MM.1S (cell line): ENCODE measurements at regions not wholly inside any gene's neighbourhood (a gene's known extent, or its start where the extent isn't known, plus 50 kb on each side); places are given as distances from the start of the nearest gene placed in this dataset.

ENCODE experiments used
- DNase-seq: peaks from one replicate; pipeline ENCODE4 v3.0.0-alpha.2; 2015
- H2AFZ ChIP-seq: fragments of 300-600 bp; sonication (generic); 2 replicates; pipeline ENCODE4 v1.6.0; 2016; ENCODE audit warnings: antibody characterized with exemption, low read length
- H3F3A ChIP-seq: fragments of 300-600 bp; sonication (generic); 2 replicates; pipeline ENCODE4 v1.6.1; 2016; ENCODE audit warnings: mild to moderate bottlenecking, antibody characterized with exemption, low read length, moderate library complexity, mixed read lengths; ENCODE audit not compliant: insufficient read depth
- H3K27ac ChIP-seq: fragments of 300-600 bp; sonication (generic); 2 replicates; pipeline ENCODE4 v1.5.1; 2016; ENCODE audit warnings: mild to moderate bottlenecking, low read length
- H3K27me3 ChIP-seq: fragments of 300-600 bp; sonication (generic); replicated peaks from 2 replicates; pipeline ENCODE4 v1.6.0; 2016; ENCODE audit warnings: low read length; ENCODE audit not compliant: insufficient read depth
- H3K36me3 ChIP-seq: fragments of 300-600 bp; sonication (generic); replicated peaks from 2 replicates; pipeline ENCODE4 v1.6.1; 2016; ENCODE audit warnings: mild to moderate bottlenecking, low read length, mixed read lengths; ENCODE audit not compliant: insufficient read depth
- H3K4me1 ChIP-seq: fragments of 300-600 bp; sonication (generic); 2 replicates; pipeline ENCODE4 v1.6.1; 2016; ENCODE audit warnings: low read length, mixed read lengths
- H3K4me2 ChIP-seq: fragments of 300-600 bp; sonication (generic); 2 replicates; pipeline ENCODE4 v1.6.0; 2016; ENCODE audit warnings: low read depth, low read length
- H3K4me3 ChIP-seq: fragments of 300-600 bp; sonication (generic); 2 replicates; pipeline ENCODE4 v1.5.1; 2016; ENCODE audit warnings: low read length, mixed read lengths
- H3K79me2 ChIP-seq: fragments of 300-600 bp; sonication (generic); 2 replicates; pipeline ENCODE4 v1.6.1; 2016; ENCODE audit warnings: mixed run types, low read length, mixed read lengths
- H3K9ac ChIP-seq: fragments of 300-600 bp; sonication (generic); 2 replicates; pipeline ENCODE4 v1.6.1; 2016; ENCODE audit warnings: low read length, mixed read lengths
- H3K9me2 ChIP-seq: fragments of 300-600 bp; sonication (generic); replicated peaks from 2 replicates; pipeline ENCODE4 v1.6.1; 2016; ENCODE audit warnings: mild to moderate bottlenecking, low read length, mixed read lengths; ENCODE audit not compliant: insufficient read depth
- H3K9me3 ChIP-seq: fragments of 300-600 bp; sonication (generic); replicated peaks from 2 replicates; pipeline ENCODE4 v1.6.1; 2016; ENCODE audit warnings: mild to moderate bottlenecking, low read length, mixed read lengths; ENCODE audit not compliant: insufficient read depth
- H4K20me1 ChIP-seq: fragments of 300-600 bp; sonication (generic); 2 replicates; pipeline ENCODE4 v1.6.1; 2016; ENCODE audit warnings: mild to moderate bottlenecking, low read length, moderate library complexity, mixed read lengths; ENCODE audit not compliant: insufficient read depth
- CTCF ChIP-seq: fragments of 300-600 bp; sonication (generic); IDR thresholded peaks from 2 replicates; pipeline ENCODE4 v1.5.1; 2016; ENCODE audit warnings: antibody characterized with exemption, low read length, mixed read lengths
- EZH2 ChIP-seq: fragments of 300-600 bp; sonication (generic); optimal IDR thresholded peaks from 2 replicates; pipeline ENCODE3; 2017; ENCODE audit warnings: low read depth, mild to moderate bottlenecking, antibody characterized with exemption, low read length, mixed read lengths
- EZH2phosphoT487 ChIP-seq: fragments of 300-600 bp; sonication (generic); IDR thresholded peaks from 2 replicates; pipeline ENCODE4 v1.6.1; 2018; ENCODE audit warnings: antibody characterized with exemption, low read length

DNA sequence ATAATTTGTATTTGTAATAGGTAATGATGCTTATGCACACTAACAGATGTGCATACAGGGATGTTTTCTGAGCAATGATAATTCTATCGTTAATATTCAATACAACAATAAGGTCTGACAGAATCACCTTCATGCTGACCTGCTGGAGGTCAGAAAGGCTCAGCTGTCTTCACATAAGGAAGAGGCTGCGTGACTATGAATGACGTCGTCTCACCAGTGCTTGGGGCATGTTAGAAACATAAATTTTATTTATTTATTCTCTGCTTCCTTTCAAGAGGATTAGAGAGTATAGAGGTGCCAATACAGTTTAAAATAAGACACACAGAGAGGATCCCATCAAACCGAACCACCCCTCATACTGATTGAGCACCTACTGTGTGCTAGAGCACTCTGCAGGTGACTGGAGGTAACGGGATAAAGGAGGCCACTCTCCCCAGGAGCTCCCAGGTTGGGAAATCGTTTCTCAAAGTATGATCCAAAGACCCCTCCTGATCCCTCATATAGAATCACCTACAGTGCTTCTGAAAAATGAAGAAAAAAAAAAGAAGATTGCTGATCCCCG is 265.6 kb upstream of the NPVF start:
- no peaks in the 10 kb centered on the region for H3K4me1 ChIP-seq
- no peaks in the 10 kb centered on the region for H3K27me3 ChIP-seq
- H3K27ac ChIP-seq: no peak overlapping the region
- H4K20me1 ChIP-seq: no peaks in the 10 kb centered on the region
- no peaks in the 10 kb centered on the region for H3K9me3 ChIP-seq
- H3F3A ChIP-seq: no peaks in the 10 kb centered on the region
- no peak overlapping the region for H3K9ac ChIP-seq
- H3K4me3 ChIP-seq: no peak overlapping the region
- H3K36me3 ChIP-seq: no peaks in the 10 kb centered on the region
- no peaks in the 10 kb centered on the region for H3K9me2 ChIP-seq
- no peak overlapping the region for H2AFZ ChIP-seq
- TF ChIP-seq EZH2 (no peak), CTCF (no peak), EZH2phosphoT487 (no peak)
- DNase-seq: no peak
- H3K79me2 ChIP-seq: no peaks in the 10 kb centered on the region
- H3K4me2 ChIP-seq: no peak overlapping the region

DNA sequence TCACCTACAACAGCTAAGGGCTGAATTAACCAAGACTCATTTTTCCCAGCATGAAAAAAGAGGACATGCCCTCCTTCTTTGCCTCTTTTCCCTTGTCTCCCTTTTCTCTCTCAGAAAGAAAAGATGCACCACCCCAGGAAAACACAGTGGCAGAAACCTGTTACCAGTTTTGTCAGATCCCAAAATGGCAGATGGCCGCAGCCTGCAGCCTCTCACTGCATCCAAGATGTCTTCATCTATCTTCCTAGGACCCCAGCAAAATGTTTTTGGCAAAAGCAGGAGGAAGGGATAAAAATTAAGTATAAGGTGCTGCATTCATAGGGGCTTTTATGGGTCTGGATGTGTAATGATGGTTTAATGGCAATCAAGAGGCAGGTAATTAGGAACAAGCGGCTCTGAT is 266.6 kb upstream of the NPVF start:
- Histone ChIP-seq H3K4me1 (no peaks in the 10 kb centered on the region), H3K9me3 (no peaks in the 10 kb centered on the region), H3K36me3 (no peaks in the 10 kb centered on the region), H3K79me2 (no peaks in the 10 kb centered on the region), H3K27me3 (no peaks in the 10 kb centered on the region), H2AFZ (no peak overlapping the region), H3K9ac (no peak overlapping the region), H4K20me1 (no peaks in the 10 kb centered on the region), H3K4me3 (no peak overlapping the region), H3K27ac (no peak overlapping the region), H3F3A (no peaks in the 10 kb centered on the region), H3K4me2 (no peak overlapping the region), H3K9me2 (no peaks in the 10 kb centered on the region)
- no peak for TF ChIP-seq EZH2
- TF ChIP-seq EZH2phosphoT487: no peak
- TF ChIP-seq CTCF: no peak
- DNase-seq: no peak

DNA sequence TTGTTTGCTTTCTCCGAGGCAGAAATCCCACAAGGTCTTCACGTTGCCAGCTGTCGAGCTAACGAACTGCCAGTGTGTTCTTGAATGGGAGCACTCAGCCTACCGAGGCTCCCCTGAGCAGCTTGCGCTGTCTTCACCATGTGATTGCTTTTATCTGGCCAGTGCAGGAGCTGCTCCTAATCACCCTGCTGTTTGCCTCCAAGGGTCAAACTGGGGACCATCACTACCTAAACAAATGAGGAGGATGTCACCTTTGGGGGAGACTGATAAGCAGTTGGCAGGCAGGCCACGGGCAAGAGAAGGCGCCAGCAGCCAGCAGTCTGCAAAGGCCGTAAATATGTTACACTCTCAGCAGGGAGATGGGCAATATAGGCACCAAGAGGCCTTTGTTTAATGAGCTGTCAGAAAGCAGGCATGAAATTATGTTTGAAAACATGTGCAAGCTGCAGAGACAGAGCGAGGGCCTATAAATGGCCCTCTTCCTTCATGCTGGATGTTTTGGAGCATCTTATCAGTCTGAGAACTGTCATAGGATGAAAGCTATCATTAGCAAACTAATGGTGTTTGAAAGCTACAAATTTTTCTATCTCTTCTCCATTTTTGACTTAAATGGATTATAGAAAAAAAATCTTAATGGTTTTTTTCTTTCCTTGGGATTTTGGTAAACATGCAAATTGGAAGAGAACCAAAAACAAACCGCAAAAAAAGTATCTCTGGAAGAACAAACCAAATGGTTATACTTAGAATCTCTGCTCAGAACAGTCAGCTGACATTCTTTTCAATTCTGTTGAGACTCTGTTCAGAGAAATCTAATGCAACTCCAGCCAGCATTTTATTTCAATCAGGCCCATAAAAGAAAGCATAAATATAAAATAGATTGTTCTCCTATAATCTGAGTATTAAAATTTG is 267.3 kb upstream of the NPVF start:
- Histone ChIP-seq H3K4me1 (no peaks in the 10 kb centered on the region), H3K27me3 (no peaks in the 10 kb centered on the region), H3K9ac (no peak overlapping the region), H3K36me3 (no peaks in the 10 kb centered on the region), H3F3A (no peaks in the 10 kb centered on the region), H3K27ac (no peak overlapping the region), H2AFZ (no peak overlapping the region), H3K4me2 (no peak overlapping the region), H4K20me1 (no peaks in the 10 kb centered on the region), H3K9me3 (no peaks in the 10 kb centered on the region), H3K79me2 (no peaks in the 10 kb centered on the region), H3K9me2 (no peaks in the 10 kb centered on the region), H3K4me3 (no peak overlapping the region)
- TF ChIP-seq CTCF (no peak), EZH2phosphoT487 (no peak), EZH2 (no peak)
- DNase-seq: no peak
